ENCODE measurements at regions not wholly inside any gene's neighbourhood (a gene's known extent, or its start where the extent isn't known, plus 50 kb on each side); places are given as distances from the start of the nearest gene placed in this dataset.
"Not testable (repeated sequence)": the region's sequence is repeated elsewhere in the genome, so short reads cannot be mapped to it uniquely, and the experiment has no call there.

DNA sequence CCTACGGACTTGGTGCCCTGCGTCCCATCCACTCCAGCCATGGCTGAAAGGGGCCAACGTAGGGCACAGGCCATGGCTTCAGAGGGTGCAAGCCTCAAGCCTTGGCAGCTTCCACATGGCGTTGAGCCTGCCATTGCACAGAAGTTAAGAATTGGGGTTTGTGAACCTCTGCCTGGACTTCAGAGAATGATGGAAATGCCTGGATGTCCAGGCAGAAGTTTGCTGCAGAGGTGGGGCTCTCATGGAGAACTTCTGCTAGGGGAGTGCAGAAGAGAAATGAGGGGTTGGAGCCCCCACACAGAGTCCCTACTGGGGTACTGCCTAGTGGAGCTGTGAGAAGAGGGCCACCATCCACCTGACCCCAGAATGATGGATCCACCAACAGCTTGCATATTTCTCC, 462.9 kb upstream of the PCDH20 start:
- TF ChIP-seq, protein P1, sequence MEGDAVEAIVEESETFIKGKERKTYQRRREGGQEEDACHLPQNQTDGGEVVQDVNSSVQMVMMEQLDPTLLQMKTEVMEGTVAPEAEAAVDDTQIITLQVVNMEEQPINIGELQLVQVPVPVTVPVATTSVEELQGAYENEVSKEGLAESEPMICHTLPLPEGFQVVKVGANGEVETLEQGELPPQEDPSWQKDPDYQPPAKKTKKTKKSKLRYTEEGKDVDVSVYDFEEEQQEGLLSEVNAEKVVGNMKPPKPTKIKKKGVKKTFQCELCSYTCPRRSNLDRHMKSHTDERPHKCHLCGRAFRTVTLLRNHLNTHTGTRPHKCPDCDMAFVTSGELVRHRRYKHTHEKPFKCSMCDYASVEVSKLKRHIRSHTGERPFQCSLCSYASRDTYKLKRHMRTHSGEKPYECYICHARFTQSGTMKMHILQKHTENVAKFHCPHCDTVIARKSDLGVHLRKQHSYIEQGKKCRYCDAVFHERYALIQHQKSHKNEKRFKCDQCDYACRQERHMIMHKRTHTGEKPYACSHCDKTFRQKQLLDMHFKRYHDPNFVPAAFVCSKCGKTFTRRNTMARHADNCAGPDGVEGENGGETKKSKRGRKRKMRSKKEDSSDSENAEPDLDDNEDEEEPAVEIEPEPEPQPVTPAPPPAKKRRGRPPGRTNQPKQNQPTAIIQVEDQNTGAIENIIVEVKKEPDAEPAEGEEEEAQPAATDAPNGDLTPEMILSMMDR (IDR thresholded peaks at IDR 0.05), result not testable (repeated sequence)
- not testable (repeated sequence) for TF ChIP-seq POLR2A, EP300 (IDR thresholded peaks at IDR 0.05)
